HG02885 (cell line): ENCODE measurements at regions not wholly inside any gene's neighbourhood (a gene's known extent, or its start where the extent isn't known, plus 50 kb on each side); places are given as distances from the start of the nearest gene placed in this dataset.
"Not testable (repeated sequence)": the region's sequence is repeated elsewhere in the genome, so short reads cannot be mapped to it uniquely, and the experiment has no call there.

Experiments used
- ATAC-seq: cut with Tn5 transposase; IDR thresholded peaks from one replicate; pipeline ENCODE4 v1.9.1; 2021; ENCODE audit warnings: mild to moderate bottlenecking; ENCODE audit not compliant: unreplicated experiment, poor library complexity

GRCh38 chr14:70269582-70269981 lies 80.8 kb upstream of the SLC8A3 start:
- ATAC-seq, result no peak

GRCh38 chr14:70268760-70269159 lies 80.0 kb upstream of the SLC8A3 start:
- no peak for ATAC-seq

GRCh38 chr14:70266157-70266556 lies 77.4 kb upstream of the SLC8A3 start:
- no peak for ATAC-seq

GRCh38 chr14:70265422-70265821 lies 76.7 kb upstream of the SLC8A3 start:
- no peak for ATAC-seq

- no peak for ATAC-seq
Measured at GRCh38 chr14:70259420-70259819, 70.7 kb upstream of the SLC8A3 start.

GRCh38 chr14:70257526-70257925 lies 68.8 kb upstream of the SLC8A3 start:
- ATAC-seq, result no peak

- ATAC-seq, result no peak
Measured at GRCh38 chr14:70256601-70257000, 67.8 kb upstream of the SLC8A3 start.

- not testable (repeated sequence) for ATAC-seq
Measured at GRCh38 chr14:70255071-70256057, 66.6 kb upstream of the SLC8A3 start.

- ATAC-seq, result peak; percentile 62
Measured at GRCh38 chr14:70254476-70254961, 65.8 kb upstream of the SLC8A3 start.

- not testable (repeated sequence) for ATAC-seq
Measured at GRCh38 chr14:70253547-70253946, 64.8 kb upstream of the SLC8A3 start.

- no peak for ATAC-seq
Measured at GRCh38 chr14:70245026-70245425, 56.3 kb upstream of the SLC8A3 start.

- ATAC-seq, result peak; percentile 75
Measured at GRCh38 chr14:70239802-70240201, 51.1 kb upstream of the SLC8A3 start.

GRCh38 chr14:70238635-70239034 lies 49.9 kb upstream of the SLC8A3 start:
- not testable (repeated sequence) for ATAC-seq
